ENCODE measurements at regions not wholly inside any gene's neighbourhood (a gene's known extent, or its start where the extent isn't known, plus 50 kb on each side); places are given as distances from the start of the nearest gene placed in this dataset.
A peak's percentile ranks its signal among the peaks of the same experiment; 100 is the strongest.

- no peak for DNase-seq (ENCODE audit: low spot score)
Measured at GRCh38 chr4:104795264-104795939, 300.7 kb upstream of the CXXC4 start.

- DNase-seq (ENCODE audit: low spot score) = no peak
Measured at GRCh38 chr4:104811727-104812126, 317.0 kb upstream of the CXXC4 start.

- DNase-seq (ENCODE audit: low spot score) = no peak
Measured at GRCh38 chr4:104815665-104816064, 321.0 kb upstream of the CXXC4 start.

- DNase-seq (ENCODE audit: low spot score) = no peak
Measured at GRCh38 chr4:104818579-104818978, 323.9 kb upstream of the CXXC4 start.

- DNase-seq (ENCODE audit: low spot score) = no peak
Measured at GRCh38 chr4:104826171-104826570, 320.5 kb upstream of the TET2 start.

- no peak for DNase-seq (ENCODE audit: low spot score)
Measured at GRCh38 chr4:104829761-104830160, 316.9 kb upstream of the TET2 start.

- DNase-seq (ENCODE audit: low spot score) = no peak
Measured at GRCh38 chr4:104848597-104849225, 298.0 kb upstream of the TET2 start.

GRCh38 chr4:104859601-104860237, 287.0 kb upstream of the TET2 start:
- DNase-seq (ENCODE audit: low spot score) = peak; percentile 20

- DNase-seq (ENCODE audit: low spot score) = peak; percentile 64
Measured at GRCh38 chr4:104860238-104861123, 286.2 kb upstream of the TET2 start.

GRCh38 chr4:104866809-104867208, 279.9 kb upstream of the TET2 start:
- DNase-seq (ENCODE audit: low spot score) = no peak

- DNase-seq (ENCODE audit: low spot score) = no peak
Measured at GRCh38 chr4:104868533-104868932, 278.1 kb upstream of the TET2 start.

- no peak for DNase-seq (ENCODE audit: low spot score)
Measured at GRCh38 chr4:104868958-104869357, 277.7 kb upstream of the TET2 start.

- DNase-seq (ENCODE audit: low spot score) = no peak
Measured at GRCh38 chr4:104869831-104870230, 276.8 kb upstream of the TET2 start.

- DNase-seq (ENCODE audit: low spot score) = no peak
Measured at GRCh38 chr4:104870495-104871233, 276.0 kb upstream of the TET2 start.

GRCh38 chr4:104878936-104879335, 267.7 kb upstream of the TET2 start:
- DNase-seq (ENCODE audit: low spot score) = no peak

GRCh38 chr4:104879367-104879766, 267.3 kb upstream of the TET2 start:
- DNase-seq (ENCODE audit: low spot score) = no peak

- no peak for DNase-seq (ENCODE audit: low spot score)
Measured at GRCh38 chr4:104879854-104880253, 266.8 kb upstream of the TET2 start.

GRCh38 chr4:104881136-104881886, 265.4 kb upstream of the TET2 start:
- no peak for DNase-seq (ENCODE audit: low spot score)

GRCh38 chr4:104890598-104891275, 255.9 kb upstream of the TET2 start:
- no peak for DNase-seq (ENCODE audit: low spot score)
